C4-2B (cell line): ENCODE measurements at regions not wholly inside any gene's neighbourhood (a gene's known extent, or its start where the extent isn't known, plus 50 kb on each side); places are given as distances from the start of the nearest gene placed in this dataset.

Experiments
- CTCF ChIP-seq: fragments of 450-650 bp; conservative IDR thresholded peaks from 2 replicates; pipeline ENCODE4 v1.5.1; 2017; ENCODE audit warnings: mild to moderate bottlenecking
- ZFX ChIP-seq: fragments of 450-650 bp; IDR thresholded peaks from 2 replicates; pipeline ENCODE4 v1.6.1; 2017

GRCh38 chr2:7108792-7109532 is 191.8 kb downstream of the RNF144A start:
- TF ChIP-seq CTCF (no peak), ZFX (no peak)
